ENCODE measurements at regions not wholly inside any gene's neighbourhood (a gene's known extent, or its start where the extent isn't known, plus 50 kb on each side); places are given as distances from the start of the nearest gene placed in this dataset.

DNA sequence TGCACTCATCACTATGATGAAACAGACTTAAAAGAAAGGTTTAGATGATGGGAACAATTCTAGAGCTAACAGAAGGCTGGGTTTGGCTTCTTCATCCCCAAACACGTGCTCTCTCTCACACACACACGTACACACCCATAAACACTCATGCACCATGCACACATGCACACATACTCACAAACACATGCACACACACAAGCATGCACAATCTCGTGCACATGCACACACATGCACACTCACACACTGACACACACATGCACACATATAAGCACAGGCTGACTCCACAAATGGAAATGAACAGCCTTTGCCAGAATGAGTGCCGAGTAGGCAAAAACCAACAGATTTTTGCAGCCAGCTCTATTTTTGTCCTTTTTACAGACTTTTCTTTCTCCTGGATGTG lies 1571.6 kb downstream of the AACS start:
- TF ChIP-seq, protein P1, sequence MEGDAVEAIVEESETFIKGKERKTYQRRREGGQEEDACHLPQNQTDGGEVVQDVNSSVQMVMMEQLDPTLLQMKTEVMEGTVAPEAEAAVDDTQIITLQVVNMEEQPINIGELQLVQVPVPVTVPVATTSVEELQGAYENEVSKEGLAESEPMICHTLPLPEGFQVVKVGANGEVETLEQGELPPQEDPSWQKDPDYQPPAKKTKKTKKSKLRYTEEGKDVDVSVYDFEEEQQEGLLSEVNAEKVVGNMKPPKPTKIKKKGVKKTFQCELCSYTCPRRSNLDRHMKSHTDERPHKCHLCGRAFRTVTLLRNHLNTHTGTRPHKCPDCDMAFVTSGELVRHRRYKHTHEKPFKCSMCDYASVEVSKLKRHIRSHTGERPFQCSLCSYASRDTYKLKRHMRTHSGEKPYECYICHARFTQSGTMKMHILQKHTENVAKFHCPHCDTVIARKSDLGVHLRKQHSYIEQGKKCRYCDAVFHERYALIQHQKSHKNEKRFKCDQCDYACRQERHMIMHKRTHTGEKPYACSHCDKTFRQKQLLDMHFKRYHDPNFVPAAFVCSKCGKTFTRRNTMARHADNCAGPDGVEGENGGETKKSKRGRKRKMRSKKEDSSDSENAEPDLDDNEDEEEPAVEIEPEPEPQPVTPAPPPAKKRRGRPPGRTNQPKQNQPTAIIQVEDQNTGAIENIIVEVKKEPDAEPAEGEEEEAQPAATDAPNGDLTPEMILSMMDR (IDR thresholded peaks at IDR 0.05; ENCODE audit: insufficient read depth, low read length, poor library complexity, severe bottlenecking): no peak
- no peak for TF ChIP-seq EZH2phosphoT487 (conservative IDR thresholded peaks at IDR 0.05; ENCODE audit: low read length)
